GM18909 (cell line): ENCODE measurements at regions not wholly inside any gene's neighbourhood (a gene's known extent, or its start where the extent isn't known, plus 50 kb on each side); places are given as distances from the start of the nearest gene placed in this dataset.
"Not testable (repeated sequence)": the region's sequence is repeated elsewhere in the genome, so short reads cannot be mapped to it uniquely, and the experiment has no call there.

ENCODE experiments used
- ATAC-seq: cut with Tn5 transposase; IDR thresholded peaks from one replicate; pipeline ENCODE4 v1.9.1; 2021; ENCODE audit warnings: mild to moderate bottlenecking; ENCODE audit not compliant: unreplicated experiment, poor library complexity

GRCh38 chr20:56909918-56910714 is 281.0 kb downstream of the TFAP2C start:
- no peak for ATAC-seq

GRCh38 chr20:56911946-56912345 is 282.8 kb downstream of the TFAP2C start:
- ATAC-seq, result no peak

- ATAC-seq, result no peak
Measured at GRCh38 chr20:56914532-56914931, 285.4 kb downstream of the TFAP2C start.

- no peak for ATAC-seq
Measured at GRCh38 chr20:56916345-56916622, 287.2 kb downstream of the TFAP2C start.

- ATAC-seq, result not testable (repeated sequence)
Measured at GRCh38 chr20:56920041-56920440, 290.9 kb downstream of the TFAP2C start.

- no peak for ATAC-seq
Measured at GRCh38 chr20:56922497-56922896, 293.4 kb downstream of the TFAP2C start.

- ATAC-seq, result no peak
Measured at GRCh38 chr20:56924292-56925081, 295.4 kb downstream of the TFAP2C start.

GRCh38 chr20:56925082-56925830 is 296.1 kb downstream of the TFAP2C start:
- no peak for ATAC-seq

- no peak for ATAC-seq
Measured at GRCh38 chr20:56925831-56926170, 296.7 kb downstream of the TFAP2C start.

GRCh38 chr20:56926501-56926900 is 297.4 kb downstream of the TFAP2C start:
- no peak for ATAC-seq

GRCh38 chr20:56927127-56927526 is 298.0 kb downstream of the TFAP2C start:
- ATAC-seq, result no peak

- no peak for ATAC-seq
Measured at GRCh38 chr20:56928007-56928406, 298.9 kb downstream of the TFAP2C start.

GRCh38 chr20:56929606-56930005 is 300.5 kb downstream of the TFAP2C start:
- ATAC-seq, result no peak

GRCh38 chr20:56930876-56931275 is 301.8 kb downstream of the TFAP2C start:
- ATAC-seq, result no peak

- no peak for ATAC-seq
Measured at GRCh38 chr20:56932575-56933330, 303.6 kb downstream of the TFAP2C start.

GRCh38 chr20:56933331-56933698 is 304.2 kb downstream of the TFAP2C start:
- no peak for ATAC-seq

- no peak for ATAC-seq
Measured at GRCh38 chr20:56934888-56935287, 305.8 kb downstream of the TFAP2C start.

GRCh38 chr20:56940466-56940865 is 311.4 kb downstream of the TFAP2C start:
- ATAC-seq, result no peak

GRCh38 chr20:56941101-56941686 is 312.1 kb downstream of the TFAP2C start:
- no peak for ATAC-seq
